ENCODE measurements at regions not wholly inside any gene's neighbourhood (a gene's known extent, or its start where the extent isn't known, plus 50 kb on each side); places are given as distances from the start of the nearest gene placed in this dataset.
"Not testable (repeated sequence)": the region's sequence is repeated elsewhere in the genome, so short reads cannot be mapped to it uniquely, and the experiment has no call there.

DNA sequence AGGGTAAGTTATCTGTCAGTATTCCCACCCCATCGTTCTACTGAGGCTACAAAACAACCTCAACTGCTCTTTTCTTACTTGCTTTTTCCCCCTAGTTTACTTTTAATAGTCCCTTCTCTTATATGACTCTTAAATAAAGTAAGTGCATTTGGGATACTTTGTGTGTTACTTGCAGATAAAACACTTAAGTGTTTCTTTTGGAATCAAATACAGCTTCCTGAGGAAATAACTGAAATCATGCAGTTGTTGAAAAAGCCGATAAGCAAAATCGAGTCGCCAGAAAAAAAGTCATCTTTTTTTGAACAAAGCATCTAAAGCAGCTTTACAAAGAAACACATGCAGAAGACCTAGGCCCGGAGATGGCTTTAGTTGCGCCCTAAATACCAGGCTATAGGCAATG, 53.5 kb upstream of the EPB41L4A start:
- peak; percentile 9 for DNase-seq

DNA sequence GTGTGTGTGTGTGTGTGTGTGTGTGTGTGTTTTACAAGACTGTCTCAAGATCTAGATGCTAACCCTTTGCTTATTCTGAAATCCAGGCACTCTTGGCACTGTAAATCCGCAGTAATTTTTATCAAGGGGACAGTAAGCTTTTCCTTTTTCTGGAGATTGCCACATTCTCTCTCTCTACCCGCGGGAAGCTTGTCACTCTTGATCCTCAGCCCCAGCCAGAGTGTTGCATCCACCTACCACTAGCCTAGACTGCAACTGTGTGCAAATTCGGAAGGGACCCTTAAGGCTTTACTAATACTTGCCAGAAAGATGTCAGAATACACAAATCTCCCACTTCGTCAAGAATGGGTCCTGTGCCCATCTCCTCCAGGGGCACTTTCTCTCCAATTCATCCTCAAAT, 54.9 kb upstream of the EPB41L4A start:
- DNase-seq = no peak

DNA sequence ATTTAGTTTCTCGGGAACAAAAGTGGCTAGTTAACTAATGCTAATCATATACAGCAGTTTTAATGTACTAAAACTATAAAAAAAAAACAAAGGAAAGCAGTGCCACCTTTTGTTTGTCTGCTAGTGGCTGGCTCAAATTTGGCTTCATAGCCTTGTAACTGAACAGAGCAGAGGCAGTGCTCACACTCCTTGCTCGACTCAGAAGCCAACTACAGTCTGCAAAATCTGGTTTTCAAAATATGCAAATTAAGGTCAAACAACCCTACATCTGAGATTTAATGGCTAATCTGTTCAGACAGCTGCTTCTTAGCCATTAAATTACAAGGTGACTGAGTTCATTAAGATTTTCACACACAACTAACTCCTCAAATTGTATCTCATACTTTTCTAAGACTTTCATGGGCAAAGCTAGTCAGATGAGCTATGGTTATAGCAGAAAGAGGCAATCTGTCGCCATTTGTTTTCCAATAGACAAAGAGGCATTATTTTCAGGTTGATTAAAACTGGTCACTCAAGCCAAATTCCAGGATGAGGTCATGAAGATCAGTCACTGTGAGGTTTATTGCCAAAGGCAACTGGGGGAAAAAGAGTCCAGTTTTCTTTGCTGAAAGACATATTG, 56.8 kb upstream of the EPB41L4A start:
- no peak for DNase-seq

DNA sequence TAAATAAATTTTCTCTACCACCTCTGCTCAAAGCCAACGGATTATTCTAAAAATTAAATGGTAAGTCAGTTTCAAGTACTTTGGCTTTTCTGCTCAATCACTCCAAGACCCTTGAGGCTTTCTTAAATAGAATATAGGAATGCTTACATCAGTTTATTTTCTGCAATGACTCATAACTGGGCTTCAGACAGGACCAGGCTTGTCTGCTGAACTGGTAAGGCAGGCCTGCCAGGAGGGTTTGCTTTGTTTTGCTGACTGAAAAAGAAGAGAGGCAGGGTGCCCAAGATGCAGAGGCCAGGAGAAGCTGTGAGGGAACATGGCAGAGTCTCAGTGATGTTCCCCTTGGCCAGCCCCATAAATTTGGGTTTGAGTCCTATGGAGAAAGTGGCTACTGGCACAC, 60.3 kb upstream of the EPB41L4A start:
- DNase-seq = no peak

DNA sequence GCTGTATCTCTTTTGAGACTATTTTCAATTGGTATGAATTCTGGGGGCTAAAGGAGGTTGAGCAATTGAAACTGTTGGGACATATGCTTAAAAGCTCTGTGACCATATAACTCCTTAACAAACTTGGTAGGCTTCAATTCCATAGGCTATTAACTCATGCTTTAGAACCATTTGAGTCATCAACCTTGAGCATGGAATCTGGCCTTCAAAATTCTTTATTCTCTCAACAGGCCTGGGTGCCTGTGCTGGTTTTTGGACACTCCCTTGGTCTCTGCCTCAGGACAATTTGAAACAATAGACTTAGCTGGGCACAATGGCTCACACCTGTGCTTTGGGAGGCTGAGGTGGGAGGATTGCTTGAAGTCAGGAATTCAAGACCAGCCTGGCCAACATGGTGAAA, 61.4 kb upstream of the EPB41L4A start:
- DNase-seq = no peak

DNA sequence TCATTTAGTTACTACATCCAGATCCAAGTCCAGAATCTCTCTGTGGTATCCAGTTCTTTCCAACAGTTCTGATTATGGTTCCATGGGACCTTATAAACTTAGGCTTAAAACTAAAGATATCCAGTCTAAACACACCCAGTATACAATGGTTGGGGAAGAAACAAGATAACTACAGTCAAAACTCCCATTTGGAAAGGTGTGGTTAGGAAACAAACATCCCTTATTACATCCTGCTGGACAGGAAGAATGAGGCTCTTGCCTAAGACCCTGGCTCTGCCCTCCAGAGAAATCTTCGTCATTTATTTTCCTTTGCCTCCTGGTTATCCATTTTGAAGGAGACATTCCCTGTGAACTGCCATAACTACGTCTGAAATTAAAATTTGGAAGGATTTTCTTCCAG, 64.6 kb upstream of the EPB41L4A start:
- no peak for DNase-seq

DNA sequence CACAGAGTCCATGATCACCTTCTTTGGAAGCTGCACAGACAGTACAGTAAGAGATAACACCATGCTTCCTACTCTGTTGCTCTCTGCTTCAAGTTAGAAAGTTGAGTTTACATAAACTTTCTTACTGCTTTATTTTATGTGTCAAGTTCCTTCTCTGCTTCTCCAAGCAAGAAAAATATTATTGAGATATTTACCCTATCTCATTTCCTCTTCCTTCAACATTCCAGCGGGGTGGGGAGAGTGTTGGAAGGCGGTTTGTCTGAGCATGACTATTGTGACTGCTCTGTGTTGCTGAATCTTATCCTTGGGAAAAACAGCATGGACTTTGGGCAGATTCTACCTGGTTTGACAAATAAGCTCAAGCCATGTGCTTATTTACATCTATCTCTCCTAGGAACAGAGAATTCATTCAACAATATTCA, 66.9 kb upstream of the EPB41L4A start:
- DNase-seq = peak; percentile 7

DNA sequence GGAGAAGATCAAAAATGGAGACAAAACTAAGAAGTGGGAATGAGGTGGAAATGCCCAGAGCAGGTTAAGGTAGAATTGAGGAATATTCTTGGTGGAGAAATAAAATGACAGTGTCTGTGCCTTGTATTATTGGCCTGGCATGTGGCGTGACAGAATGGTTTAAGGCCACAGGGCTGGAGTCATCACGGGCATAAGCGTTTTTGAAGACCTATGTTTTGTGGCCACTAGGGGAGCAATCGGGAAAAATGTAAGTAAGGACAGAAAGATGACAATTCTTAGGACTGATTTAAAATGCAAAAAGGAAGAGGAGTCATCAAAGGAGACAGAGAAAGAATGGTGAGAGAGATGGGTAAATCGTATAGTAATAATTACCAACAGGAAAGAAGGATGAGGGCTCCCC, 72.2 kb upstream of the EPB41L4A start:
- DNase-seq = peak; percentile 49

DNA sequence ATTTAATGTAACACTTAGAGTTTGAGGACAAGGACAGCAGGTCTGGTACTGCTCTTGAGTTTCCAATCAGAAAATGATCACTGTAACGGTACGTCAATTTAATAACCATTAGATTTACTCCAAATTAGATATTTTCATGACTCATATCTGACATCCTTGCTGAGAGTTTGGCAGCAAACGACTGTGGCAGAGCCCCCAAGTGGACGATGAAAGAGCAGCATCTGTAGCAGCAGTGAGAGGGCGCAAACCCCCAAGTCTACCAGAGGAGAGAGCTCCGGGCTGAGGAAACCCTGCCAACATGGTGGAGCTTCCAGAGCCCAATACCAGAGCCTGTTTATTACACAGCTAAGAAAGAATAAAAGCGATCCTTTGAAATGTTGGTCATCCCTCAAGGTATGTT, 73.2 kb upstream of the EPB41L4A start:
- DNase-seq = peak; percentile 95

DNA sequence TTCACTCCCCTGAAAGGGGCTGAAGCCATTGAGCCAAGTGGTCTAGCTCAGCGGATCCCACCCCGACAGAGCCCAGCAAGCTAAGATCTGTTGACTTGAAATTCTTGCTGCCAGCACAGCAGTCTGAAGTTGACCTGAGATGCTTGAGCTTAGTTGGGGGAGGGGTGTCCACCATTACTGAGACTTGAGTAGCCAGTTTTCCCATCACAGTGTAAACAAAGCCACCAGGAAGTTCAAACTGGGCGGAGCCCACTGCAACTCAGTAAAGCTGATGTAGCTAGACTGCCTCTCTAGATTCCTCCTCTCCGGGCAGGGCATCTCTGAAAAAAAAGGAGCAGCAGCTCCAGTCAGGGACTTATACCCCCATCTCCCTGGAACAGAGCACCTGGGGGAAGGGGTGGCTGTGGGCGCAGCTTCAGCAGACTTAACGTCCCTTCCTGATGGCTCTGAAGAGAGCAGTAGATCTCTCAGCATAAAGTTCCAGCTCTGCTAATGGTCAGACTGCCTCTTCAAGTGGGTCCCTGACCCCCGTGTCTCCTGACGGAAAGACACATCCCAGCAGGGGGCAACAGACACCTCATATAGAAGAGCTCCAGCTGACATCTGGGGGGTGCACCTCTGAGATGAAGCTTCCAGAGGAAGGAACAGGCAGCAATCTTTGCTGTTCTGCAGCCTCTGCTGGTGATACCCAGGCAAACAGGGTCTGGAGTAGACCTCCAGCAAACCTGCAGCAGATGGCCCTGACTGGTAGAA, 84.8 kb upstream of the EPB41L4A start:
- DNase-seq = peak; percentile 20

DNA sequence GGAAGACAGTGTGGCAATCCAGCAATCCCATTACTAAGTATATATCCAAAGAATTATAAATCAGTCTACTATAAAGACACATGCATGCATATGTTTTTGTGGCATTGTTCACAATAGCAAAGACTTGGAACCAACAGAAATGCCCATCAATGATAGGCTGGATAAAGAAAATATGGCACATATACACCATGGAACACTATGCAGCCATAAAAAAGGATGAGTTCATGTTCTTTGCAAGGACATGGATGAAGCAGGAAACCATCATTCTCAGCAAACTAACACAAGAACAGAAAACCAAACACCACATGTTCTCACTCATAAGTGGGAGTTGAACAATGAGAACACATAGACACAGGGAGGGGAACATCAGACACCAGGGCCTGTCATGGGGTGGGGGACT, 90.0 kb upstream of the EPB41L4A start:
- DNase-seq = not testable (repeated sequence)

DNA sequence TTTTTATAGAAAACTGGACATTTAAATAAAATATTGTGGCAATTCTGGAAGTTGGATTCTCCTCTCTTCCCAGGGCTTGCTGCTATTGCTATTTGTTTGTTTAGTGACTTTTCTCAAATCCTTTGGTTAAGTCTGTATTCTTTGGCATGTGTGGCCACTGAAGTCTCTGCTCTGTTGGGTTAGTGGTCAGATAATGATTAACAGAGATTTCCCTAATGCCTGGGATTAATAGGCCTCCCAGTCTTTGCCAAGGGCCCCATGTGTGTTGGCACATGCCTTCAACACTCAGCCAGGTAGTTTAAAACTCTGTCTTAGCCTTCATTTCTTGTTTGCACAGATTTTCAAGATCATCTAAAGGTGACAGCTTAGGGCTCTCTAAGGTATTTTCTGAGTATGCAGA, 92.8 kb upstream of the EPB41L4A start:
- no peak for DNase-seq

DNA sequence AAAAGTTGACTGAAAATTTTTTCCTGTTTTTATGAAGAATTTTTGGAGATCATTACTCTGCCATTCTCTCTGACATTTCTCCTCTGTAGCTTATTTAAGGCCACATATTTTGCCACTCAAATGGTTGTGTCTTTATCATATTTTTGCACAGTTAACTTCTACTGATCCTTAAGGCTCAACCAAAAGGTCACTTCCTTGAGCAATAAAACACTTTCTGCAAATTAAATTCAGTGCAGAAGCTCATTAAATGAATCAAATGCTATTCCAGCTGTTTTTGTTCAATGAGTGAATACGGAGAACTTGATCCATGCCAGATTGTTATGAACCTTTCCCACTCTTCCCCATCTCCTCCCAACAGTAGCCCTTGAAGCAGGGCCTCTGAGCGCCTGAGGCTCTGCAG, 93.8 kb upstream of the EPB41L4A start:
- DNase-seq = no peak

DNA sequence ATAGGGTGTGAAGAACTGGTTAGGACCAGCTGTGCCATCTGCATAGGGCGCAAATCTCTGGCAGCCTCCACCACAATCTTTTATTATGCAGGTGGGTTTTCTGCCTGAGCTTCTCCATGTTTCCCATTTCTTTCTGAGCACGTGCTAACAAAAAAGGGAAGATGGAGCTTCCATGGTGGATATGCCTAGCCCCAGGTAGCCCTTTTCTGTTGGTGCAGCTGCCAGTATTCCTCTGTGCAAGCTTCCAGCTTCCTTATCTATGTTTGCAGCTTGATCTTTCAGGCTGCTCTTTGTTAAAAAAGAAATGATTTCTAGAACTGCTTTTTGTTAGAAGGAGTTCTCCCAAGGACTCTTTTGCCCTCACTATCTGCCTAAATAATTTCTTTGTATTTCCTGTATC, 95.0 kb upstream of the EPB41L4A start:
- DNase-seq = peak; percentile 71

DNA sequence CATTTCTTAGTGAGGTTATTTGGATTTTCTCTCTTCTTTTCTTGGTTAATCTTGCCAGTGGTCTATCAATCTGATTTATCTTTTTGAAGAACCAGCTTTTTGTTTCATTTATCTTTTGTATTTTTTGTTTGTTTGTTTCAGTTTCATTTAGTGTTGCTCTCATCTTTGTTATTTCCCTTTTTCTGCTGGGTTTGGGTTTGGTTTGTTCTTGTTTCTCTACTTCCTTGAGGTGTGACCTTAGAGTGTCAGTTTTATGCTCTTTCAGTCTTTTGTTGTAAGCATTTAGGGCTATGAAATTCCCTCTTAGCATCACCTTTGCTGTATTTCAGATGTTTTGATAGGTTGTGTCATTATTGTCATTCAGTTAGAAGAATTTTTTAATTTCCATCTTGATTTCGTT, 101.4 kb upstream of the EPB41L4A start:
- not testable (repeated sequence) for DNase-seq

DNA sequence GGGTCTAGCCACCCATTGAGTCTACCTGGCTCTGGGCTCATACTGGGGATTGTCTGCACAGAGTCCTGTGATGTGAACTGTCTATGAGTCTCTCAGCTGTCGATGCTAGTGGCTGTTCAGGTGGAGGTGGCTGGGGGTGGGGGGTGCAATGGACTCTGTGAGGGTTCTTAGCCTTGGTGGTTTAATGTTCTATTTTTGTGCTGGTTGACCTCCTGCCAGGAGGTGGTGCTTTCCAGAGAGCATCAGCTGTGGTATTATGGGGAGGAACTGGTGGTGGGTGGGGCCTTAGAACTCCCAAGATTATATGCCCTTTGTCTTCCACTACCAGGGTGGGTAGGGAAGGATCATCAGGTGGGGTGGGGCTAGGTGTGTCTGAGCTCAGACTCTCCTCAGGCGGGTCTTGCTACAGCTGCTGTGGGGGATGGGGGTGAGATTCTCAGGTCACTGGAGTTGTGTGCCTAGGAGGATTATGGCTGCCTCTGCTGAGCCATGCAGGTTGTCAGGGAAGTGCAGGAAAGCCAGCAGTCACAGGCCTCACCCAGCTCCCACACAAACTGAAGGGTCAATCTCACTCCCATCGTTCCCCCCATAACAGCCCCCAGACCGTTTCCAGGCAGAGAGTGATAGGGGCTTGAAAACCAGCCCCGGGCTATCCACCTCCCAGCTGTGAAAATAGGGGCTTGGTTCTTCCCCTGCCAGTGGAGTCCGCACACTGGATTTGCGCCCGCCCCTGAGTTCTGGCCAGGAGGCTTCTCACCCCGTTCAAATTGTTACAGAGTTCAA, 104.0 kb upstream of the EPB41L4A start:
- DNase-seq = not testable (repeated sequence)

DNA sequence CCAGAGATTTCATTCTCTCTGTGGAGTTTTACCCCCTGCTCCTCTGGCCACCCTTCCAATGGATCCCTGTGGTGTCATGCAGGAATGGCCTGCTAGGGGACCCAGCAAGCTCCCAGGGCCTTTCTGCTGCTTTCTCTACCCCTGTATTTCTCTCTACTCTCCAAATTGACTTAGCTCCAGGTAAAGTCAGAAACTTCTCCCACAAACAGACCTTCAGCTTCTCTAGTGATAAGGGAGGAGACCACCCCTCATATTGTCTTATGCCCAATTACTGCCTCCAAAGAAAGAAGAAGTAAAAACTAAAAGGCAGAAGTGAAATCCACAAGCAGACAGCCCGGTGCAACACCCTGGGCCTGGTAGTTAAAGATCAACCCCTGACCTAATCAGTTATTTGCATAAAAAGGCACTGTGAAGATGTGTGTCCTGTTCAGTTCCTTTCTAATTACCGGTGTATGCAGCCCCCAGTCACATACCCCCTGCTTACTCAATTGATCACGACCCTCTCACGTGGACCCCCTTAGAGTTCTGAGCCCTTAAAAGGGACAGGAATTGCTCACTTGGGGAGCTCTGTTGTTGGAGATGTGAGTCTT, 104.7 kb upstream of the EPB41L4A start:
- not testable (repeated sequence) for DNase-seq

DNA sequence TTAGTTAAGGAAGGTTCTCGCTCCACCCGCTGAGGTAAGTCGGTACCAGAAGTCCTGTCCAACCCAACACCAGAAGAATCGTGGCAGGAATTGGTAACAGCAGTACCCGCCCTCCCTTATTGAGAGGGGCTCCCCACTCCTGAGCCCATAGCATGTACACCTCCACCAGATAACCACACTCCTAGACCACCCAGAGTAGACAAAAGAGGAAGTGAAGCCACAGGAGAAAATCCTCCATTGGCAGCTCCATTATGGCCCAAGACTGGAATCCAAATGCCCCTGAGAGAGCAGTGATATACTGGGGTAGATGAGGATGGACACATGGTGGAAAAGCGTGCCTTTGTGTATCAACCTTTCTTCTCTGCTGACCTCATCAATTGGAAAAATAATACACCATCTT, 106.1 kb upstream of the EPB41L4A start:
- no peak for DNase-seq

DNA sequence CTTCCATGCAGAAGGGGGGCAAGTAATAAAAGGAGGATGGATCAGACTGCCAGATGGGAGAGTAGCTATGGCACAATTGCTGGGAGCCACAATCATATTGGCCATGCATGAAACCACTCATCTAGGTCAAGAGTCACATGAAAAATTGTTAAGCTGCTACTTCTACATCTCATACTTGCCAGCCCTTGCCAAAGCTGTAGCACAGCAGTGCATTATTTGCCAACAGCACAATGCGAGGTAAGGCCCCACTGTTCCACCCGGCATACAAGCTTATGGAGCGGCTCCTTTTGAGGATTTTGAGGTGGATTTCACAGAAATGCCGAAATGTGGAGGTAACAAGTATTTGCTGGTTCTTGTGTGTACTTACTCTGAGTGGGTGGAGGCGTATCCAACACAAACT, 109.9 kb upstream of the EPB41L4A start:
- no peak for DNase-seq

DNA sequence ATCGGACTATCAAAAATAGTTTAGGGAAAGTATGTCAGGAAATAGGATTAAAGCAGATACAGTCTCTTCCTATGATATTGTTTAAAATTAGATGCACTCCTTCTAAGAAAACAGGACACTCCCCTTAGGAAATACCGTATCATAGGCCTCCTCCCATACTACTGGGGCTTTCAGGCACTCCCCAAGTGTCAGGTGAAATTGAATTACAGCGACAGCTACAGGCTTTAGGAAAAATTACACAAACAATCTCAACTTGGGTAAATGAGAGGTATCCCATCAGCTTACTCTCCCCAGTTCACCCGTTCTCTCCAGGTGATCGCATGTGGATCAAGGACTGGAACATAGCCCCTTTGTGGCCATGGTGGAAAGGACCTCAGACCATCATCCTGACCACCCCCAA, 110.4 kb upstream of the EPB41L4A start:
- DNase-seq = peak; percentile 71

DNA sequence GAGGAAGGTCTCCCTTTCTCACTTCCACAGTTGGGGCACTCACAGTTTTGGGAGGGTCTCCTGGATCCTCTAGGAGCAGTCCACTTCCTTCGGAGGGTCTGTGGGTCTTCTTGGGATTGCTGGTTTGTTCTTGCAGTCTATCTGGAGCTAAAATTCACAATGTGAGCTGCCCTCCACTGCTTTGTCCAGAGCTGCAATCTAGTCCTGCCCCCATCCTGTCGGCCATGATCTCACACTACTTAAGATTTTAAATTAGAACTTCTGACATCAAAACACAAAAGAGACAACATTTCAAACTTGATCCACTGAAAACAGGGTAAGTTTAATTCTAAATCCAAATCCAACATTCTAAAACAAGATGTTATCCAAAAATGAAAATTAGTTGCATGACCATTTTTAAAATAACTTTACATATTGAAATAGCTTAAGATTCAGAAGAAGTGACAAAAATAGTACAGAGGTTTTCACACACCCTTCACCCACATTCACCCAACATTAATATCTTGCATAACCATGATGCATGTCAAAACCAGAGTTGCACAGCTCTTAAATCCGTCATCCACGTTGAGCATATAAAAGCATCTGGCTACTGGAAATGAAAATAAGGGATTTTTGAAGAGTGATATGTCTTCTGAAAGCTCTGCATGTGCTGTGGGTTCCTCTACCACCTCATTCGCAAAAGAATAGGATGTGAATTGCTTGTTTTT, 113.7 kb upstream of the EPB41L4A start:
- no peak for DNase-seq

DNA sequence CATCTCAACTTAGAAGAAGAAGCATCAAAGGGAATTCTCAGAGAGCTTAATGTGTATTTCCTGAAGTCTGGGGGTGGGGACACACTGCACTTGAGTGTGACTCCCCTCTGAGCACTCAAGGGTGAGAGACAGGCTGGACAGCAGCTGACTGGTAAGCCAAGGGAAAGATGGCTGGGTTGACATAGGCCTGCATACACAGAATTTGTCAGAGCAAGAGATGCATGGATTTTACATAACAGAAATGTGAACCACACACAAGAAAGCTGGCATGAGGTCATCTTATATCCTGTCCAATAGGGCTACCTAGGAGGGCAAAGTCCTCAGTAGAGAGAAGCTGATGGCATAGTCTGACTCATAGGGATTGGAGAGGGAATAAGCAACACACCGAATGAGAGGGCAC, 114.3 kb upstream of the EPB41L4A start:
- peak; percentile 45 for DNase-seq

DNA sequence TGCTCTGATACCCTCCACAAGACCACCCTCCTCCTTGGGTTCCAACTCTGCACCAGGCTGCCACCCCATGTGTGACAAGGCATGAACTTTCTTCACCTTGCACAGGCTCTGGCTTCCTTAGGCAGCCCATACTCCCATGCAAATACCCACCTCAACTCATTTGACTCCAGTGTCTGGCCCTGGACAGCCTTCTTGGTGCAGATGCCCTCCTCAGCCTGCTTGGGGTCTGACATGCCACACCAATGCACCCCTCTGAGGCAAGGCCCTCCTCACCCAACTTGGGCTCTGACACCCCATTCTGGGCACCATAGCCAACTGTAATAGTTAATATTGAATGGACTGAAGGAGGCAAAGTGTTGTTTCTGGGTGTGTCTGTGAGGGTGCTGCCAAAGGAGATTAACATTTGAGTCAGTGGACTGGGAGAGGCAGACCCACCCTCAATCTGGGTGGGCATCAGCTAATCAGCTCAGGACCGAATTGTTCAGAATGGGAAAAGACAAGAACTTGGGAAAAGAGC, 115.0 kb upstream of the EPB41L4A start:
- peak; percentile 54 for DNase-seq

Measured in hematopoietic multipotent progenitor cell treated with erythropoietin and hydrocortisone succinate and interleukin-3 and kit ligand, for 6 days (in vitro differentiated cells).